DND-41 (cell line): ENCODE measurements at regions not wholly inside any gene's neighbourhood (a gene's known extent, or its start where the extent isn't known, plus 50 kb on each side); places are given as distances from the start of the nearest gene placed in this dataset.

Source experiments
- ATAC-seq: fragments of 200-7000 bp; cut with Tn5 transposase; 3 replicates; pipeline ENCODE4 v1.9.1; 2021; ENCODE audit warnings: low read depth; ENCODE audit not compliant: insufficient read depth
- DNase-seq: peaks from one replicate; pipeline ENCODE4 v3.0.0-alpha.2; 2020
- H2AFZ ChIP-seq: 2 replicates; pipeline ENCODE4 v1.6.0; 2012; ENCODE audit warnings: low read depth, low read length
- H3K27ac ChIP-seq: 2 replicates; pipeline ENCODE4 v1.5.1; 2012; ENCODE audit warnings: low read length, inconsistent platforms
- H3K27me3 ChIP-seq: fragments of 200-600 bp; sonication (generic); 2 replicates; pipeline ENCODE4 v1.6.0; 2012; ENCODE audit warnings: low read length, mild to moderate bottlenecking, inconsistent platforms; ENCODE audit not compliant: insufficient read depth, poor library complexity
- H3K36me3 ChIP-seq: 2 replicates; pipeline ENCODE4 v1.5.1; 2012; ENCODE audit warnings: low read length, inconsistent platforms; ENCODE audit not compliant: insufficient read depth
- H3K4me1 ChIP-seq: 2 replicates; pipeline ENCODE4 v1.5.1; 2012; ENCODE audit warnings: mild to moderate bottlenecking, low read length; ENCODE audit not compliant: insufficient read depth
- H3K4me2 ChIP-seq: 2 replicates; pipeline ENCODE4 v1.6.0; 2012; ENCODE audit warnings: mild to moderate bottlenecking, moderate library complexity, low read length, inconsistent platforms; ENCODE audit not compliant: insufficient read depth
- H3K4me3 ChIP-seq, 2 experiments: fragments of 200-600 bp in 1 of 2; shearing (Covaris generic) in 1 of 2; 2 replicates each; pipeline ENCODE4 v1.5.1; 2012 to 2016; ENCODE audit warnings: inconsistent platforms in 2 of 2, low read length in 2 of 2, mild to moderate bottlenecking in 2 of 2, low read depth in 1 of 2, moderate library complexity in 1 of 2
- H3K79me2 ChIP-seq: 2 replicates; pipeline ENCODE4 v1.6.0; 2012; ENCODE audit warnings: low read length, inconsistent platforms; ENCODE audit not compliant: insufficient read depth
- H3K9ac ChIP-seq: 2 replicates; pipeline ENCODE4 v1.6.0; 2012; ENCODE audit warnings: low read depth, mild to moderate bottlenecking, inconsistent platforms, low read length, moderate library complexity
- H3K9me3 ChIP-seq: 2 replicates; pipeline ENCODE4 v1.5.1; 2012; ENCODE audit warnings: low read length, moderate library complexity, mild to moderate bottlenecking, inconsistent platforms; ENCODE audit not compliant: insufficient read depth, severe bottlenecking
- H4K20me1 ChIP-seq: 2 replicates; pipeline ENCODE4 v1.6.0; 2012; ENCODE audit warnings: low read length; ENCODE audit not compliant: insufficient read depth
- CTCF ChIP-seq: IDR thresholded peaks from 2 replicates; pipeline ENCODE4 v1.5.1; 2012; ENCODE audit warnings: borderline replicate concordance, low read length, moderate library complexity, mild to moderate bottlenecking; ENCODE audit not compliant: poor library complexity, severe bottlenecking; ENCODE audit errors: extremely low read depth
- EZH2 ChIP-seq: IDR thresholded peaks from 3 replicates; pipeline ENCODE4 v1.6.1; 2012; ENCODE audit warnings: borderline replicate concordance, low read depth, mild to moderate bottlenecking, moderate library complexity, low read length, inconsistent platforms; ENCODE audit not compliant: severe bottlenecking

- no peaks in the 10 kb centered on the region for H3K27me3 ChIP-seq
- no peaks in the 10 kb centered on the region for H4K20me1 ChIP-seq
- ATAC-seq = no peak
- TF ChIP-seq EZH2 (no peak), CTCF (no peak)
- H3K36me3 ChIP-seq = no peaks in the 10 kb centered on the region
- H3K4me1 ChIP-seq = no peaks in the 10 kb centered on the region
- H3K79me2 ChIP-seq = no peaks in the 10 kb centered on the region
- no peaks in the 10 kb centered on the region for H3K9me3 ChIP-seq
- H3K27ac ChIP-seq = no peak overlapping the region
- no peak overlapping the region for H3K9ac ChIP-seq
- H2AFZ ChIP-seq = no peak overlapping the region
- DNase-seq = no peak
- H3K4me3 ChIP-seq = no peak overlapping the region
- H3K4me2 ChIP-seq = no peak overlapping the region
Observed at GRCh38 chr5:87872986-87873385, 395.7 kb downstream of the TMEM161B start.

- Histone ChIP-seq H3K9me3 (no peaks in the 10 kb centered on the region), H4K20me1 (no peaks in the 10 kb centered on the region), H3K27ac (no peak overlapping the region), H3K27me3 (no peaks in the 10 kb centered on the region), H3K4me1 (no peaks in the 10 kb centered on the region), H2AFZ (no peak overlapping the region), H3K9ac (no peak overlapping the region), H3K4me3 (no peak overlapping the region), H3K36me3 (no peaks in the 10 kb centered on the region), H3K4me2 (no peak overlapping the region), H3K79me2 (no peaks in the 10 kb centered on the region)
- TF ChIP-seq EZH2 (no peak), CTCF (no peak)
- ATAC-seq (no peak), DNase-seq (no peak)
Observed at GRCh38 chr5:87868792-87869191, 399.9 kb downstream of the TMEM161B start.

- no peaks in the 10 kb centered on the region for H3K36me3 ChIP-seq
- no peak overlapping the region for H2AFZ ChIP-seq
- no peak overlapping the region for H3K27ac ChIP-seq
- no peak overlapping the region for H3K9ac ChIP-seq
- H3K79me2 ChIP-seq = no peaks in the 10 kb centered on the region
- no peak for ATAC-seq
- no peaks in the 10 kb centered on the region for H3K27me3 ChIP-seq
- no peaks in the 10 kb centered on the region for H4K20me1 ChIP-seq
- H3K4me2 ChIP-seq = no peak overlapping the region
- H3K4me1 ChIP-seq = no peaks in the 10 kb centered on the region
- no peaks in the 10 kb centered on the region for H3K9me3 ChIP-seq
- no peak for DNase-seq
- TF ChIP-seq EZH2 = no peak
- TF ChIP-seq CTCF = no peak
- no peak overlapping the region for H3K4me3 ChIP-seq
Observed at GRCh38 chr5:87867281-87867680, 401.4 kb downstream of the TMEM161B start.

GRCh38 chr5:87853541-87853940 is 415.1 kb downstream of the TMEM161B start:
- Histone ChIP-seq H3K27me3 (no peaks in the 10 kb centered on the region), H2AFZ (no peak overlapping the region), H3K4me1 (no peaks in the 10 kb centered on the region), H3K9me3 (no peaks in the 10 kb centered on the region), H3K4me3 (no peak overlapping the region), H4K20me1 (no peaks in the 10 kb centered on the region), H3K27ac (no peak overlapping the region), H3K4me2 (no peak overlapping the region), H3K9ac (no peak overlapping the region), H3K36me3 (no peaks in the 10 kb centered on the region), H3K79me2 (no peaks in the 10 kb centered on the region)
- ATAC-seq = no peak
- DNase-seq = no peak
- TF ChIP-seq CTCF (no peak), EZH2 (no peak)
